Neural crest cell (in vitro differentiated cells): ENCODE measurements at regions not wholly inside any gene's neighbourhood (a gene's known extent, or its start where the extent isn't known, plus 50 kb on each side); places are given as distances from the start of the nearest gene placed in this dataset.
"Not testable (repeated sequence)": the region's sequence is repeated elsewhere in the genome, so short reads cannot be mapped to it uniquely, and the experiment has no call there.

Experiments
- DNase-seq: peaks from one replicate; pipeline ENCODE4 v3.0.0; 2021; ENCODE audit warnings: low read depth, mixed read lengths, low spot score
- H3K27ac Mint-ChIP-seq: one replicate; pipeline ENCODE4 v1.8.0; 2021; ENCODE audit warnings: mild to moderate bottlenecking, mixed read lengths; ENCODE audit not compliant: unreplicated experiment
- H3K27me3 Mint-ChIP-seq: 2 replicates; pipeline ENCODE4 v1.8.0; 2021; ENCODE audit warnings: low read depth, mild to moderate bottlenecking, mixed read lengths
- H3K36me3 Mint-ChIP-seq: 2 replicates; pipeline ENCODE4 v1.8.0; 2021; ENCODE audit warnings: low read depth, mild to moderate bottlenecking, mixed read lengths
- H3K4me1 Mint-ChIP-seq: 2 replicates; pipeline ENCODE4 v1.8.0; 2021; ENCODE audit warnings: mixed read lengths
- H3K4me3 Mint-ChIP-seq: one replicate; pipeline ENCODE4 v1.8.0; 2021; ENCODE audit warnings: mild to moderate bottlenecking, mixed read lengths
- H3K9me3 Mint-ChIP-seq: 2 replicates; pipeline ENCODE4 v1.8.0; 2021; ENCODE audit warnings: mixed read lengths
- TF ChIP-seq, protein P1 (sequence below): fragments of 200-600 bp; sonication (generic); conservative IDR thresholded peaks from 2 replicates; pipeline ENCODE4 v1.5.0; 2021; ENCODE audit warnings: antibody characterized with exemption, mild to moderate bottlenecking

DNA sequence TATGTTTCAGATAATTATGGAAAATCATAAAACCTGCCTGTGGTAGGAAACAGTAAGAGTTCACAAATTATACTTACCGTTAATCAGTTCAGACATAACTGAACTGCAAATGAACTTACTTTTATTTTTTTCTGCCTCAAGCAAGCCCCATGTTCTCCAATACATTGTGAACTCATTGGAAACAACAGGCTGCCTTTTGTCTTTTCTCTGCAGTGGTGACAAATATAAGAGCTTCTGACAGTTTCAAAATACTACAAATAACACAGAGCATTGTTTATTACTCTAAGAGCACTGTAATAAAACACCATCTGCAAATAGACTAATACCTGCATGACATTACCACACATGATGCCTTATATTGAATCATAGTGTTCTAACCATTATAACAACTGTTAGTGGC lies 94.0 kb upstream of the CDCA7L start:
- DNase-seq: no peak
- peak overlapping the region; percentile 50 for H3K27ac Mint-ChIP-seq
- H3K9me3 Mint-ChIP-seq: peaks cover 9% of the 10 kb centered on the region
- H3K4me3 Mint-ChIP-seq: no peak overlapping the region
- TF ChIP-seq, protein P1, sequence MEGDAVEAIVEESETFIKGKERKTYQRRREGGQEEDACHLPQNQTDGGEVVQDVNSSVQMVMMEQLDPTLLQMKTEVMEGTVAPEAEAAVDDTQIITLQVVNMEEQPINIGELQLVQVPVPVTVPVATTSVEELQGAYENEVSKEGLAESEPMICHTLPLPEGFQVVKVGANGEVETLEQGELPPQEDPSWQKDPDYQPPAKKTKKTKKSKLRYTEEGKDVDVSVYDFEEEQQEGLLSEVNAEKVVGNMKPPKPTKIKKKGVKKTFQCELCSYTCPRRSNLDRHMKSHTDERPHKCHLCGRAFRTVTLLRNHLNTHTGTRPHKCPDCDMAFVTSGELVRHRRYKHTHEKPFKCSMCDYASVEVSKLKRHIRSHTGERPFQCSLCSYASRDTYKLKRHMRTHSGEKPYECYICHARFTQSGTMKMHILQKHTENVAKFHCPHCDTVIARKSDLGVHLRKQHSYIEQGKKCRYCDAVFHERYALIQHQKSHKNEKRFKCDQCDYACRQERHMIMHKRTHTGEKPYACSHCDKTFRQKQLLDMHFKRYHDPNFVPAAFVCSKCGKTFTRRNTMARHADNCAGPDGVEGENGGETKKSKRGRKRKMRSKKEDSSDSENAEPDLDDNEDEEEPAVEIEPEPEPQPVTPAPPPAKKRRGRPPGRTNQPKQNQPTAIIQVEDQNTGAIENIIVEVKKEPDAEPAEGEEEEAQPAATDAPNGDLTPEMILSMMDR: no peak
- no peaks in the 10 kb centered on the region for H3K4me1 Mint-ChIP-seq
- H3K27me3 Mint-ChIP-seq: no peaks in the 10 kb centered on the region
- peaks cover 3% of the 10 kb centered on the region for H3K36me3 Mint-ChIP-seq

DNA sequence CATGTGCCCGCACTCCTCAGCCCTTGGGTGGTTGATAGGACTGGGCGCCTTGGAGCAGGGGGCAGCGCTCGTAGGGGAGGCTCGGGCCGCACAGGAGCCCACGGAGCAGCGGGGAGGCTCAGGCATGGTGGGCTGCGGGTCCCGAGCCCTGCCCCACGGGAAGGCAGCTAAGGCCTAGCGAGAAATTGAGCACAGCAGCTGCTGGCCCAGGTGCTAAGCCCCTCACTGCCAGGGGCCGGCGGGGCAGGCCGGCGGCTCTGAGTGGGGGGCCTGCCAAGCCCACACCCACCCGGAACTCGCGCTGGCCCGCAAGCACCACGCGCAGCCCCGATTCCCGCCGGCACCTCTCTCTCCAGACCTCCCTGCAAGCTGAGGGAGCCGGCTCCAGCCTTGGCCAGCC lies 86.7 kb upstream of the CDCA7L start:
- not testable (repeated sequence) for H3K4me3 Mint-ChIP-seq, H3K27me3 Mint-ChIP-seq, H3K36me3 Mint-ChIP-seq

DNA sequence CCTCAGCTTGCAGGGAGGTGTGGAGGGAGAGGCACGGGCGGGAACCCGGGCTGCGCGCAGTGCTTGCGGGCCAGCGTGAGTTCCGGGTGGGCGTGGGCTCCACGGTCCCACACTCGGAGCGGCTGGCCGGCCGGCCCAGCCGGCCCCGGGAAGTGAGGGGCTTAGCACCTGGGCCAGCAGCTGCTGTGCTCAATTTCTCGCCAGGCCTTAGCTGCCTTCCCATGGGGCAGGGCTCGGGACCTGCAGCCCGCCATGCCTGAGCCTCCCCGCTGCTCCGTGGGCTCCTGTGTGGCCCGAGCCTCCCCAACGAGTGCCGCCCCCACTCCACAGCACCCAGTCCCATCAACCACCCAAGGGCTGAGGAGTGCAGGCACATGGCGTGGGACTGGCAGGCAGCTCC lies 83.0 kb upstream of the CDCA7L start:
- H3K4me1 Mint-ChIP-seq, H3K27me3 Mint-ChIP-seq, DNase-seq, H3K9me3 Mint-ChIP-seq, H3K4me3 Mint-ChIP-seq, H3K27ac Mint-ChIP-seq, H3K36me3 Mint-ChIP-seq: not testable (repeated sequence)

More for the DNA sequence above, 86.7 kb upstream of the CDCA7L start:
- H3K9me3 Mint-ChIP-seq, DNase-seq, H3K4me1 Mint-ChIP-seq, H3K27ac Mint-ChIP-seq: not testable (repeated sequence)

DNA sequence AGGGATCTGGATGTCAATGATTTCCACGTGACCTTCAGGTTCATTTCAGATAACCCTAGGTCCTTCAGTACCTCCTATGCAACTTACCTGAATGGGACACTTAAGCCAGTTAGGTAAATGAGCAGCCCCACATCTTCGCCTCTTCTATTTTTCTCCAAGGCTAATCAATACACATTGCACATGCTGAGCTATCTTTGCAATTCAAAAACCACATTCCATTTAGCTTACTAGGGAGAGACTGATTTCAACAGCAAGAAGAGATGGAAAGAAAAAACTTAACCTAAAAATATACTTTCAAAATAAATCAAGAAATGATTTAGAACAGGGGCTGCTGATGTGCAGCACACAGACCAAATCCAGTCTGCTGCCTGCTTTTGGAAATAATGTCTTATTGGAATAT lies 81.8 kb upstream of the CDCA7L start:
- no peak for DNase-seq
- TF ChIP-seq, protein P1: no peak
- Mint-ChIP-seq H3K27ac (no peak overlapping the region), H3K9me3 (peaks cover 7% of the 10 kb centered on the region), H3K36me3 (peaks cover 5% of the 10 kb centered on the region), H3K27me3 (peaks cover 4% of the 10 kb centered on the region), H3K4me1 (peaks cover 4% of the 10 kb centered on the region), H3K4me3 (no peak overlapping the region)

DNA sequence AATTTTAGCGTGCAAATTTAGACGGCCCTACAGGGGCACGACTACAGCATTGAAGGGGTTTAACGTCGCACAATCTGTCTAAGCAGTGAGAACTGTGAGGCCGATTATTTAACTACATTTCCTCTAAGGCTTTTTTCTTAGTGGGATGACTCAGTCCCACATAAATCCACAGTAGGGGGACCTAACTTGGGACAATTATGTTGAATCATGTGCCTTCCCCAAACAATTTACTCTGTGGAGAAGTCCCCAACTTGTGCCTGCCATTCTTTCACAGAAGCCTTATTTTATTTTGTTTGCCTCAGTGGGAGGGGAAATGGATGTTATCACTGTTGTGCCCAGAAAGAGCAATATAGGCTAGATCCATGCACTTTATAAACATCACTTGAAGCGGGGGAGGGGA lies 80.3 kb upstream of the CDCA7L start:
- H3K4me3 Mint-ChIP-seq: no peak overlapping the region
- H3K27me3 Mint-ChIP-seq: peaks cover 4% of the 10 kb centered on the region
- H3K36me3 Mint-ChIP-seq: peaks cover 5% of the 10 kb centered on the region
- DNase-seq: no peak
- H3K27ac Mint-ChIP-seq: no peak overlapping the region
- TF ChIP-seq, protein P1: no peak
- H3K4me1 Mint-ChIP-seq: peaks cover 4% of the 10 kb centered on the region
- H3K9me3 Mint-ChIP-seq: peaks cover 7% of the 10 kb centered on the region

DNA sequence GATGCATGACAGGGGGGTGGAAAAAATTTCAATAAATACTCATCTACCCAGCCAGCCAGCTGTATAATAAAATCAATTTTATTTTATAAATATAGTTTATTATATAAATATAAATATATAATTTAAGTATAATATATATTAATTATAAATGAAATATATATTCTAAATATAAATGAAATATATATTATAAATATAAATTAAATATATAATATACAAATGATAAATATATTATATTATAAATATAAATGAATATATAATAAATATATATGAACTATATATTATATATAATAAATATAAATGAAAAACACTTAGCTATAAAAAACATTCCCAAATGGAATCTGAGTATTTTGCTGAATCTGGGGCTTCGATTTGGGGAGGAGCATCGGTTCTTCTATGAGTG lies 79.4 kb upstream of the CDCA7L start:
- no peak overlapping the region for H3K4me3 Mint-ChIP-seq
- no peak for DNase-seq
- no peak overlapping the region for H3K27ac Mint-ChIP-seq
- TF ChIP-seq, protein P1: no peak
- peaks cover 5% of the 10 kb centered on the region for H3K36me3 Mint-ChIP-seq
- peaks cover 7% of the 10 kb centered on the region for H3K9me3 Mint-ChIP-seq
- peaks cover 4% of the 10 kb centered on the region for H3K4me1 Mint-ChIP-seq
- H3K27me3 Mint-ChIP-seq: peaks cover 4% of the 10 kb centered on the region

DNA sequence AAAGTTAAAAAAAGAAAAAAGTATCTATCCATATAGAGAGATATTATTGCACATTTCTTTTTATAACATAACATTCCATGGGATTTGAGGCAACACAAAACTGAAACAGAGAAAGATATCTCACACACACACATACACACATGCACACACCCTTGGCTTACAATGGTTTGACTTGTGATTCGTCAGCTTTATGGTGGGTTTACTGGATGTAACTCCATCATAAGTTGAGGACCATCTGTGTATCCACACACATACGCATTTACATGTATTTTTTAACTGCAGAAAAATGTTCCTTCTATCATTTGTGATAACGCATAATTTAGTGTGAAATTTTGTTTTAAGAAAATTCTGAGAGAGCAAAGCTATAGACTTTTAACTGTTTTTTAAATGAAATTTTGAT lies 74.2 kb upstream of the CDCA7L start:
- TF ChIP-seq, protein P1: no peak
- Mint-ChIP-seq H3K36me3 (peaks cover 2% of the 10 kb centered on the region), H3K9me3 (peaks cover 3% of the 10 kb centered on the region), H3K27me3 (peaks cover 4% of the 10 kb centered on the region), H3K4me3 (no peak overlapping the region), H3K27ac (no peak overlapping the region), H3K4me1 (peaks cover 11% of the 10 kb centered on the region)
- no peak for DNase-seq
